Anterior cingulate cortex (tissue), 58 donors: ENCODE measurements at regions not wholly inside any gene's neighbourhood (a gene's known extent, or its start where the extent isn't known, plus 50 kb on each side); places are given as distances from the start of the nearest gene placed in this dataset.
"Not testable (repeated sequence)": the region's sequence is repeated elsewhere in the genome, so short reads cannot be mapped to it uniquely, and the experiment has no call there.

ENCODE experiments used
- DNase-seq, 58 donors: peaks; one replicate each; lab custom pipeline; 2025; lab: John Stamatoyannopoulos, UW

DNA sequence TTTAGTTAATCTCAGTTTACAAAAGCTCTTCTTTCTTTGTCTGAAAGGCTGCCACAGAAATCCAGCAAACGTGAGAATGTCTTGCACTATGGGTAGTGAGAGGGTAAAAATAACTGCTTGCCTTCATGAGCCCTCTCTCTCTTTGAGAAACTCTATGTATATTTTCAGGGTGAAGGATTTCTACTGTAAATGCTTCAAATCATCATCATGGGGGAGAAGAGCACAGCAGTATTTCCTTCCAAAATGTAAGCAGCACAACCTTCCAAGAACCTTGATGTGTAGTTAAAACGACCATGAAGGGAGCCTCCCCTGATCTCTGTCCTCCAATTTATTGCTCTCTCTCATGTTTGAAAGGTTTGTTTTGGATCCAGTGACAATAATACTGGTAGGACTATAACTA lies 141.3 kb upstream of the CENPW start:
- no peak for DNase-seq

DNA sequence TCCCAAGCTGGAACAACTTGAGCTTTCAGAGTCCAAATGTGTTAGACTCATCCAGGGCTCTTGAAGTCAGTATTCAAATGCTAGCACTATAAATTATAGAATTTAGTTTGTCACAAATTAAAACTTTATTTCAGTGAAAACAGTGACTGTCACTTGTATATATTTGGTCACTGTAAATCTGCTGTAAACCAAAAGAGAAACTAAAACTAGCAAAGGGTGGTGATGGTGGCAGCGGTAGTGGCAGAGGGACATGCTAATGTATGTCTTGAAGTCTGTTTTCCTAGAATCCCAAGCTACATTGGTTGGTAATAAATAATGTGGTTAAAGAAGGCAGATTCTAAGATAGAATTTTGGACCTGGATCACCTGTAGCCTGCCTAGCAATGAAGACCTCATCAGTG lies 140.4 kb upstream of the CENPW start:
- DNase-seq, result no peak

DNA sequence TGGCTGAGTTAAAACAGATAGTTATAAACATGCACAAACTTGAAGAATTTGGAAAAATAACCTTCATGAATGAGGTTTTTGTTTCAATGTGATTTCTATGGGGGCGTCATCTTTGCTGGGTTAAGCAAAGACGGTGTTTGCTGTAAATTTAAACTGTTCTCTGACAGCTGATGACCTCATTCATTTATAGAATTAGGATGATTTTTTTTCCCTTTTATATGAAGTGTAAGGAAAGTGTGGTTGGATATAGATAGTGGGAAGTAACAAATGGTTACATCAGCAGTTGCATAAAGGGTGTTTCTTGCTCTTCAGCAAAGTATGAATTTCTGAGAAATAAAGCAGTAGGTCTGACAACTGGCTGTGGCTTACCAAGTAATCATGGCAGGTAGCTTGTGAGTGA lies 137.2 kb upstream of the CENPW start:
- DNase-seq, result no peak

DNA sequence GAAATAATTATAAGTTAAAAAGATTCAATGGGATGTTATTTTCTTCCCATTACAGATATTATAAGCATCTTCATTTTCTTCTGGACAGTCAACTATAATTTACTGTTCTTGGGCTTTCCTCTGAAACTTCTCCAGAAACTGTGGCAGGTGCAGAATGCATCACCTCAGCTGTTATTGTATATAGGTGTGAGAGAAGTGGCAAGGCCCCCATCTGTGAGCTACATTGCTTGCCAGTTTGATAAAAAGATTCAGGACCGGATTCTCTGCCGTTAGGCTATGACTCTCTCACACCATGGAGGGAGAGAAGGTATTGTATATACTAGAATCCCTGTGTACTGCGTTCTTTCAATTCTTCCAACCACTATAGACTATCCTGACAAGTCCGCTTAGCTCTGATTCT lies 135.8 kb upstream of the CENPW start:
- no peak for DNase-seq

DNA sequence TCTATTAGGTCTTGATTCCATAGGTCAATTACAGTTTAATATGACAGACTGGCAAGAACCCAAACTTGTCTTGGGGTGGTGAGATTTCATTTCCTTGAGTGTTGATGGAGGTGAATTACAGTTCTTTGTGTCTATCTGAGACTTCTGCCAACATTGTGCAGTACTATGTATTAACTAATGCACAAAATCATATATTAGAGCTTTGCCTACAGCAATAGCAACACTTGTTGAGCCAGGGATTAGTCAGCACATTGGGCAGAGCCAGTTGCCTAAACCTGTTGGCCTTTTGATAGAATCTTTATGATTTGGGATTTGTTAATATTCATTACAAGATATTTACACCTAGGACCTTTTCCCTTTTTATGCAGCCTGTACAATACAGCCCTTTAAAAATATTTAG lies 135.3 kb upstream of the CENPW start:
- no peak for DNase-seq

DNA sequence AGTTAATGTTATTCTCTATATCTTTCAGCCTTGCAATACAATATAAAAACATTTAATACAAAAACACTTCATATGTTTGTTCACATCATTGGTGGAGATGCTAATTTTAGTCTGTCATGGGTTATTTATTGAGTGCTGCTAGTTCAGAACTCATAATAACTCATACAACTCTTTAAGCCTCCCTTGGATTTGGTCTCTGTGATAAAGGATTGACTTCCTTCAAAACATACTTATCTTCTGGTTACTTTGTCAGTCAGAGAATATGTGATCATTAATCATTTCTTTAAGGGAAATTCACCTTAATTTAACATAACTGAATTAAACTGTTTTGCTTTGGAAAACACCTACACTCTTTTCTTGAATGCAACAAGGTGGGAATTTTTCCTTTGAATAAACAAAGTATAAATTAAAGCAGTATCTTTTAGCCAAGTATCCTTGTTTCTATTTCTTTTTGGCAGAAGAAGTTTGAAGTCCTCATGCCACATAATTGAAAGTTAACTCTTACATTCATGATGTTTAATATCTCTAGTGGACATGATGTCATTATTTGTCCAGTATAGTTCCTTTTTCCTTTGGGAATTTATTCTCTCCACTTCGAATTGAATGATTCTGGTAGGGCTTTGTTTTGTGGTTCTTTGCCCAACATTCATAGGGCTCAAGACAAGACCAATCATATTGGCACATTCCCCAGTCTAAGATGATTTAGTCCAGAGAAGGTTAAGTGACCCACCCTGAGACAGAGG lies 133.2 kb upstream of the CENPW start:
- DNase-seq, result no peak

DNA sequence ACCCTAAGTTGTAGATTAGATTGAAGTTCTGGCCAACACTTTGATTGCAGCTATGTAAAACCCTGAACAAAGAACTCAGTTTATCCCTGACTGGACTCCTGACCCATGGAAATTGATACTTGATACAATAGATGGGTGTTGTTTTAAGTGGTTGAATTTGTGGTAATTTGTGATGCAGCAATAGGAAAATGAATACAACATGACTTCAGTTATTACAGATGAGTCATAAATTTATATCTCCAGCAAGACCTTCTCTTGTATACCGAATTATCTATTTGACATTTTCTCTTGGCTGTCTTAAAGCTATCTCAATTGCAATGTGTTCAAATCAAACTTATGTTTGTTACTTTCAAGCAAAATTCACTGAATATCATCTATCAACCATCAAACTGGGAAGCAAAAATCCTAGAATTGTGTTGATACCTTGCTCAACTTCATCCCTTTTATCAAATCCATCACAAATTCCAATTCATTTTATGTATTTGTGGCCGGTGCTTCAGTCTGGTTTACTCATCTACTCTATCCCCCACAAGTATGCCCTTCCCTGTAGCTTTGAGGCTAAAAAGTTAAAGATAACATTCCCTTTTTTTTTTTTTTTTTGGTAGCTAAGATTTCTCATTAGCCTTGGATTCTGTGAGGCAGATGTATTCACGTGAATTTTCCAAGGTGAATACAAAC lies 129.4 kb upstream of the CENPW start:
- DNase-seq, result no peak

DNA sequence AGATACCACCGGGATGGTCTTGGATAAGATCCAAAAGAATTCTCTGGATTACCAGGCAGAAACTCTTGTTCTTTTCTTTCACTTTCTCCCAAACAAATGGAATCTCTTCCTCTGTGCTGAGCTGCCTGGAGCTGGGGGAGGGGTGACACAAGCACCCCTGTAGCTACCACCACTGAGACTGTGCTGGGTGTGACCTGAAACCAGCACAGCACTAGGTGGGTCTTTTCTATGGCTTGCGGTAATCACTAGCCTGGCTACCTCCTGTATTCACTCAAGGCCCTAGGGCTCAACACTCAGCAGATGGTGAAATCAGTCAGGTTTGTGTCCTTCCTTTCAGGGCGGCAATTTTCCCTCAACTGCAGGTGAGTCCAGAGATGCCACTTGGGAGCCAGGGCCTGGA lies 122.4 kb upstream of the CENPW start:
- no peak for DNase-seq

DNA sequence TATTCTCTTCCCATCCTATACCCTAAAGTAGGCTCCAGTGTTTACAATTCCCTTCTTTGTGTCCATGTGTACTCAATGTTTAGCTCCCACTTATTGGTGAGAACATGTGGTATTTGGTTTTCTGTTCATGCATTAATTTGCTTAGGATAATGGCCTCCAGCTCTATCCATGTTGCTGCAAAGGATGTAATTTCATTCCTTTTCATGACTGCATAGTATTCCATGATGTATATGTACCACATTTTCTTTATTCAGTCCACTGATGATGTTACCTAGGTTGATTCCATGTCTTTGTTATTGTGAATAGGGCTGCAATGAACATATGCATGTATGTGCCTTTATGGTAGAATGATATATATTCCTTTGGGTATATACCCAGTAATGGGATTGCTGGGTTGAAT lies 119.0 kb upstream of the CENPW start:
- DNase-seq, result not testable (repeated sequence)

DNA sequence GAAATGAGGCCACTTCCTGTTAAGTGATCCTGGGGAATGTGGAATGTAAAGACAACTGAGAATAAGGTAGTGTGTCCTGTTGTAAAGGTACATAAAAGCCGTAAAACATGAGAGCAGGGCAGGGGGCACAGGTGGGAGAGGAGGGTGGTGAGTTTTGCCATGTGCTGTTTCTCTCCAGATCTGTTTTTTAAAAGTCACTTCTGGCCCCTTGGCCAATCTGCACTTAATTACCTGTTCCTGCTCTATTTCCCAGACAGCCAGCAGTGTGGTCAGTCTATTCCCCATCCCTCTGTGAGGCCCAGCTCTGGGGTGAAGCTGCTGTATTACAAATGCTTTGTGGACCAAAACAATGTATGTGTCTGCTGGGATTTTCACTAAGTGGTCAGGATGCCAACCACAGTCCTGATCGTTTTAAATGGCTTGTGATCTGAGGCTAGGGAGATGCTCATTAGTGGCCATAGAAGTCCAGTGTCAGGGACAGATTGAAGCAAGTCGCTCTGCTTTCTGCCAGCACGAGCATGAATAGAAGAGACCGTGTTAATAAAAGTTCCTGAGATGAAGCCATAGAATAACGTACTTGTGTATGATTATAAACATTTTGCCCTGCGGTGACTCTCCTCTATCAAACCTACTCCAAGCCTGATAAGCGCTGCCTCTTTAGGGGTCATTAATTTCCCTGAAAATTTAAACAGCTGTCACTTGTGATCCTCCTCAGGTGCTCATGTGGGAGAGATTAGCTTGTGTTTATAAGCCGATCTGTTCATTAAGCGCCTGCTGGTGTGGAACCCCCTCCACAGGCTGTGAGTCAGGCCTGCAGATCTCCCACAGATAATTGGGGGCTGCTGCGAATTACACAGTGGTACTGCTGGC lies 111.8 kb upstream of the CENPW start:
- no peak for DNase-seq

DNA sequence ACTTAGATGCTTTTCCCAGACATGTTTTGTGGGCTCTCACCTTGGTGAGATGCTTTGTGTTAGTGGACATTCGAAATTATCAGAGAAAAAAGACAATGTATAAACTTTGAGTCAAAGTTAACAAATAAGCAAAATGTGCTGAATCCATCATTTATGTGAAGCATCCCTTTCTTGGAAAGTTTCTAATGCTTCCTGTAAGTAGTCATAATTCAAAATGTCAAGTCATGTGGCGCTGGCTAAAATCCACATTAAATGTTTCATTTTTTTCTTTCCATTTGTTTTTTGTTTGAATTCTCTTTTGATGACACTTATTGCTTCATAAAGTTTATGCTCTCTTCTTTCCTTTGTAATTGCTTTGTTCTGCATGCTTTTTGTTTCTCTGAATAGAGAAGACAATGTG lies 107.2 kb upstream of the CENPW start:
- DNase-seq, result no peak

DNA sequence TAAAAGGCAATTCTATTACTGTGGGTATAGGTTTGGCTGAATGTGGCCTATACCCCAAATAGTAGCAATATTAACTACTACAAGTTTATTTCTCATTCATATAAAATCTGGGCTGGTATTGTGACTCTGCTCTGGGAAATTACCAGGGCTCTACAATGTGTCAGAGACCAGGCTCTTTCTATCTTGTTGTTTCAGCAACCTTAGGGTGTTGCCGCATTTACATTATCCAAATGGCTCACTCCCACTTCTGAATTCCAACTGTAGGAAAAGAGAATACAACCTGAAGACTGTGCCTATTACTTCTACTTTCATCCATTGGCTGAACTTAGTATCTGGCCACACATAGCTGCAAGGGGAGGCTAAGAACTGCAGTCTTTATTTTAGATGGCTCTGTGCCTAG lies 106.7 kb upstream of the CENPW start:
- DNase-seq, result no peak

DNA sequence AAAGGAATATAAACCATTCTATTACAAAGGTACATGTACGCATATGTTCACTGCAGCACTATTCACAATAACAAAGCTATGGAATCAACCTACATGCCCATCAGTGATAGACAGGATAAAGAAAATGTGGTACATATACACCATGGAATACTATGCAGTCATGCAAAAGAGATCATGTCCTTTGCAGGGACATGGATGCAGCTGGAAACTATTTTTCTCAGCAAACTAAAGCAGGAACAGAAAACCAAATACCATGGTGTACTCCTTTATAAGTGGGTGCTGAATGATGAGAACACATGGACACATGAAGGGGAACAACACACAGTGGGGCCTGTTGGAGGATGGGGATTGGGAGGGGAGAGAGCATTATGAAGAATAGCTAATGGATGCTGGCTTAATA lies 104.6 kb upstream of the CENPW start:
- no peak for DNase-seq

DNA sequence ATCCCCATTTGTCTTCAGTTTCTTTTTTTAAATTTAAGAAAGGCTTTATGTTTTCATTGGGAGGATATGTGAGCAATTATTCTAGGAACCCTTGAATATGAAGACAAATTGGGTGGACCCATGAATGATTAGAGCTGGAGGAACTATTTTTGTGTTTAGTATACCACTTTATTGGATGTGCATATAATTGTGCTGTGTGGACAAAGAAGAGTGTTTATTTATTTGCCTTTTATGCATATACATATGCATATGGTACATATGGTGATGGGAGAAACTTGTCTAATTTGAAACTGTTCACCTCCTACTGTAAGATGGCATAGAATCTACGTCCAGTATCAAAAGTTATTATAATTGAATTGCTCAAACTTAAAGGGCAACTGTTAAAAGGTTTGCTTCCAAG lies 94.8 kb upstream of the CENPW start:
- DNase-seq, result no peak

DNA sequence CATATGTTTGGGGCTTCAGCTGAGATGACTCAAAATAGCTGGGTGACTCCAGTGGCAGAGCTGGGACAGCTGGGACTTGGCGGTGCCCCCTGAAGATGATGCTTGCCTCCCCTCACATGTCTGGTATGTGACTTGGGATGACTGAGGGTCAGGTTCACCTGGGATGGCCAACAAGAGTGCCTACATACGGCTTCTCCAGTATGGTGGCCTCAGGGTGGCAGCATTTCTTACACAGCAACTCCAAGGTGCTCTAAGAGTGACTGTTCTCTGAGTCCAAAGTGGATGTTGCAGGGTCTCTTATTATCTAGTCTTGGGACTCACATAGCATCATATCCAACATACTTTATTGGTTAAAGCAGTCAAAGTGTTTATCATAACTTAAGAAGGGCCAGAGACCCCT lies 87.8 kb upstream of the CENPW start:
- no peak for DNase-seq

DNA sequence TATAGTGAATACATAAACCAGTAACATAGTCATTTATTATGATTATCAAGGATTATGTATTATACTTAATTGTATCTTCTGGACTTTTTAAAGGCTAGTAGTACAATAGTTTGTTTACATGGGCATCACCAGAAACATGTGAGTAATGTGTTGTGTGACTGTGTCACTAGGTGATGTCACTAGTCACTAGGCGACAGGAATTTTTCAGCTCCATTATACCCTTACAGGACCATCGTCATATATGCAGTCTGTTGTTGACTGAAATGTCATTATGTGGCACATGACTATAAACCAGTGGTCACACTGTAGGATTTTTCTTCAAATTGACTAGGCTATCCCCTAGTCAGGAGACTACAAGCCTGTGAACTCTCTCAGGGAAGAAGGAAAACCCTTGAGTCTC lies 86.5 kb upstream of the CENPW start:
- DNase-seq, result no peak

DNA sequence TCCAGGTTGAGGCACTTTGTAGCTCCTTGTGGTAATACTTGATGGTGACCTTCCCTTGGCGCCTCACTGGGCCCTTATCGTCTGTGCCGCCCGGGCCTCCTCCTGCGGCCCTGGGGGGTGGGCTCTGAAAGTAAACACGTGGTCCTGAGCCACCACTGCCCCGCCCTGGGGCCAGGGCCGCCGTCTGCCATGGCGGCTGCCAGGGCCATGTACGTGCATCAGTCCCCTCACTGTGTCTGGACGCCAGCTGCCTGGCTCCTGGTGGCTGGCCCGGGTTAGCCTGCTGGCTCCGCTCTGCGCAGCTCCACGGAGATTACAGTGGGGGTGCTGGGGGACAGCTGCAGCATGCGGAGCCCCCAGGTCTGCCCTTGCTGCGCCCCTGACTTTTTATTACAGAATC lies 81.8 kb upstream of the CENPW start:
- no peak for DNase-seq

DNA sequence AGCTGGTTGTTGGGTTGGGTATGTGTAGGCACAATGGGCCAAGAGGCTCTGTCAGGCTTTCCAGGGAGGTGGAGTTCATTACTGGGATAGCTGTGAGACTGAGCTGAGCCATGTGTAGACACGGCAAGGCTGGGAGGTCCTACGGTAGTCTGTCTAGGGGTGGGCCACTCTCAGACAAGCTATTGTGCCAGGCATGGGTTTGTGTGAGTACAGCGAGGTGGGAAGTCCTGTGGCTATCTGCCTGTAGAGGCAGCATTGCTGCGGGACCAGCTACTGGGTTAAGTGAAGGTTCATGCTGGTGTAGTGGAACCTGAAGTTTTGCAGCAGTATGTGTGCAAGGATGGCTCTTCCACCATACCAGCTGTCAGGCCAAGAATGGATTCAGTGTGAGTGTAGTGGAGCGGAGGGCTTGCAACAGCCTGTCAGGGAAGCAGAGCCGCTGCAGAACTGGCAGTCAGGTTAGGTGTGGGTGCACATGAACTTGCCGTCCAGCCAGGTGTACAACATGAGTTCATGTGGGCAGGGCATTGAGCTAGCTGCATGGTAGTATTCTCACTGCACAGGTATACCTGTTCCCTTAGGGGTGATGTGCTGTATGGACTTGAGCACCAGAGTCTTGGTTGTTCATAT lies 78.0 kb upstream of the CENPW start:
- DNase-seq, result no peak

DNA sequence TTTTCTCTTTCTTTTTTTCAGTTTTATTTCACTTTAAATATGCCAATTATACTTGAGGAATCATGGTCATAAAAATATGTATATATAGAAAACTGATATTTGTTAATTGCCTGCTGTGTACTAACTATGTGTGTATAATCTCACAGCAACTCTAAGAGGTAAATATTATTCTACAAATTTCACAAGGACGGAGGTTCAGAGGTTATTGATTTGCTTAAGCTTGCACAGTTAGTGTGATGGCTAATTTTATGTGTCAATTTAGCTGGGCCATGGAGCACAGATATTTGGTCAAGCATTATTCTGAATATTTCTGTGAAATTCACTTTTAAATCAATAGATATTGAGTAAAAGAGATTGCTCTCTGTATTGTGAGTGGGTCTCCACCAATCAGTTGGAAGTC lies 75.7 kb upstream of the CENPW start:
- no peak for DNase-seq

DNA sequence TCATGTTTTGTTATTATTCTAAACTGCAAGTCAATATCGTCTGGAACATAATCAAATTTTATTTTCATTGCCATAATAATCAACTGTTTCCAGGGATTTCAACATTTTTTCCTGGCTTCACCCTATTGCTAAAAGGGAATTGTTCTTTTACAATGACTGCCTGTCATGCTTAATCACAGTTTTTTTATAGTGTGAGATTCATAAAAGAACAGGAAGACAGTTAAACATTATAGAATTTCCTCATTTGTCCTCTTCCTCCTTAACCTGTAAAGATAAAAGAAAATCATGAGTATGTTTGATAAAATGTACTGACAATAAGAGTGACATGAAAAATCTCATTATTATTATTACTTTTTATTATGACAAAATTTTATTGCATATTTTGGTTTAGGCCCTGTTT lies 73.3 kb upstream of the CENPW start:
- no peak for DNase-seq

DNA sequence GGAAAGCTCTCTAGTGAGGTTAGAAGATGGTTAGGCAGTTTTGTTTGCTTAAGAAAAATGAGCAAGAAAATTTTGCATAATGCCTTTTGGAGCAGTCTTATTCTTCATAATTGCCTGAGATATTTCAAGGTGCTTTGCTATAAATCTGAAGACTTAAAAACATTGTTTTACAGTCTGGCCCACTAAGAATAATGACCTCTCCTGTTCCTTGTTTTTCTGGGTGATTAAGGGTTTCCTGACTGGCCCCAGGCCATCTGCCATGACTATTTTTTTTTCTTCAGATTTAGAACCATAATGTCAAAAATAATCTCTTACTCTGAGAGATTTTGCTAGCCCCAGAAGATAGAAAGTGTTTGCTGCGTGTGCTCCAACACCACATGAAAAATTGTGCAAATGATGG lies 72.3 kb upstream of the CENPW start:
- no peak for DNase-seq
